ENCODE measurements at regions not wholly inside any gene's neighbourhood (a gene's known extent, or its start where the extent isn't known, plus 50 kb on each side); places are given as distances from the start of the nearest gene placed in this dataset.

DNA sequence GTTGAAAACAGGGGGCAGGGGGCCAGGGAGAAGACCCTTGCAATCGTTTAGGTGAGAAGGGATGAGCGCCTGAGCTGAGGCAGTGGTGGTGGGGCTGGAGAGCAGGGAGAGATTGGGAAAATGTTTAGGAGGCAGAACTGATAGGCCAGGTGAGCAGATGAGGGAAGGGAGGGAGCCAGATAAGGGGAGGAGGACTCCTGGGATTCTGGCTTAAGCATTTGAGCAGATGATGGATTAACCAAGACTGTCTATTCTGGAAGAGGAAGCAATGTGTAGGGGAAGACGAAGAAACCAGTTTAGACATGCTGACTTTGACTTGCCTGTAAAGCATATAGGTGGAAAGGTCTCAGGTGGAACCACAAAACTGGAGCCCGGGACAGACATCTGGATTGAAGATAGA, 49.9 kb upstream of the ASPRV1 start:
- TF ChIP-seq, protein P1, sequence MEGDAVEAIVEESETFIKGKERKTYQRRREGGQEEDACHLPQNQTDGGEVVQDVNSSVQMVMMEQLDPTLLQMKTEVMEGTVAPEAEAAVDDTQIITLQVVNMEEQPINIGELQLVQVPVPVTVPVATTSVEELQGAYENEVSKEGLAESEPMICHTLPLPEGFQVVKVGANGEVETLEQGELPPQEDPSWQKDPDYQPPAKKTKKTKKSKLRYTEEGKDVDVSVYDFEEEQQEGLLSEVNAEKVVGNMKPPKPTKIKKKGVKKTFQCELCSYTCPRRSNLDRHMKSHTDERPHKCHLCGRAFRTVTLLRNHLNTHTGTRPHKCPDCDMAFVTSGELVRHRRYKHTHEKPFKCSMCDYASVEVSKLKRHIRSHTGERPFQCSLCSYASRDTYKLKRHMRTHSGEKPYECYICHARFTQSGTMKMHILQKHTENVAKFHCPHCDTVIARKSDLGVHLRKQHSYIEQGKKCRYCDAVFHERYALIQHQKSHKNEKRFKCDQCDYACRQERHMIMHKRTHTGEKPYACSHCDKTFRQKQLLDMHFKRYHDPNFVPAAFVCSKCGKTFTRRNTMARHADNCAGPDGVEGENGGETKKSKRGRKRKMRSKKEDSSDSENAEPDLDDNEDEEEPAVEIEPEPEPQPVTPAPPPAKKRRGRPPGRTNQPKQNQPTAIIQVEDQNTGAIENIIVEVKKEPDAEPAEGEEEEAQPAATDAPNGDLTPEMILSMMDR (IDR thresholded peaks at IDR 0.05): no peak
- TF ChIP-seq POLR2A (IDR thresholded peaks at IDR 0.05): no peak
